HG03095 (cell line): ENCODE measurements at regions not wholly inside any gene's neighbourhood (a gene's known extent, or its start where the extent isn't known, plus 50 kb on each side); places are given as distances from the start of the nearest gene placed in this dataset.

Experiments used
- ATAC-seq: cut with Tn5 transposase; IDR thresholded peaks from one replicate; pipeline ENCODE4 v1.9.1; 2021; ENCODE audit warnings: moderate library complexity; ENCODE audit not compliant: unreplicated experiment

DNA sequence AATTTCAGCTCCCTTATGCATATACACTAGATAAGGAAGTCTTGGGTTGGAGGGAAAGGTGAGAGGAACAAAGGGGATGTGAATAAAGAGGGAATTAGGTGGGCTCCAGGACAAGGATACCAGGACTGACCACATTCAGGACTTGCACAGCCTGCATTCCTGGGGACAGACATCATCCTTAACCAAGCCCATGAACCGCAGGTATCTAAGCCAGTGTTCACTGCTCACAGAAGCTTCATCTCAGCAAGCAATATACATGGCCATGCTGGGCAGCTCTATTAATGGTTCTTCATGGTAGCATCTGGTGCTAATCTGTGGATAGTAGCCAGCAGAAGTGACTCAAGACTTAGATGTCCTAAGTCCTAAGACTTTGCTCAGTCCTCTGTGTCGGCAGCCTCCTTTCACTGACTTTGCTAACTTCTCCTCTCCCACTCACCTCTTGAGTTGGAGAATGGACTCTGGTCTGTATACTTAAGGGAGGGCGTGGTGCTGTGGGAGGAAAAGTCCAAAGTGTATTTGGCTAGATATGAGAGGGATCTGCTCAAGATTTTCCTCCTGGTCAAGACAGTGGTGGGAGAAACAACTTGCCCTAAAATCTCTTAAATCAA, 136.1 kb downstream of the ASCL1 start:
- ATAC-seq: no peak

DNA sequence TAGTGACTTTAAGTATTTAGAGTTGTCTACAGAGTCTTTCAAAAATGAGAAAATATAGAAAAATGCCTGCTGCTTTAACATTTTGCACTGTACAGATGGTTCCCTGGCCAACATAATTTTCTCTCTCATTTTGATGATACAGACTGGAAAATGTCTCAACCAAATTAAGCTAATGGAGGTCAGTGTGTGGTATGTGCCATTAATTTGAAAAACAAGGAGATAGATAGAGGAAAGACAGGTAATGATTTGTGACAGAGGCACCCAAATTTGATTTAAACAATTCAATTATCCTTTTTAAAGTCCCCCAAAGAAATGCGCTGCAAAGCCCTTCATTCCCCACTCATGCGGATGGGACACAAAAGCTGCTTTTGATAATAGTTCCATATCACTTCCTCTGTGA, 140.0 kb downstream of the ASCL1 start:
- ATAC-seq: no peak

DNA sequence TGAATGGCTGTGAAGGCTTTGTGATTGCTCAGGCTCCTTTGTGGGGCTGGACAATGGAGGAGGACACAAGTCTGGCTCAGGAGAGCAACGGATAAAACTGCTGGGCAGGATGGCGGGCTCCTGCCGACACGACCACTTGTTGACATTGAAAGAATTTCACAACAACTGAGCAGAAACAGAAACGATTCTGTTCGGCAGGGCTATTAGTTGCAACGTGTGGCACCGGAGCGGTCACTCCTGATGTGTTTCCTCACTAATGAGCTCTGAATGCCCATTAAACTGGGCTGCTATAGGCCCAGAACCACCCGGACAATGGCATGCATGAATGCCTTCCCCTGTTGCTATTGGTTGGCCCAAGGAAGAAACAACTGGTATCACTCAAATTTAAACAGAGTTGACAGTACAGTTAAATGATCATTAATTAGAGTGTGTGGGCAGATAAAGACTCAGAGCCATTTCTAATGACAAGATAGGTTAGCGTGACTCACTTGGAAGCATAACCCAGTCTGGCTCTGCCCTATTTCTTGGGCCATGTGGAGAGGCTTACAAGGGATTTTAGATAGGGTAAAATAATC, 142.9 kb downstream of the ASCL1 start:
- ATAC-seq: no peak

DNA sequence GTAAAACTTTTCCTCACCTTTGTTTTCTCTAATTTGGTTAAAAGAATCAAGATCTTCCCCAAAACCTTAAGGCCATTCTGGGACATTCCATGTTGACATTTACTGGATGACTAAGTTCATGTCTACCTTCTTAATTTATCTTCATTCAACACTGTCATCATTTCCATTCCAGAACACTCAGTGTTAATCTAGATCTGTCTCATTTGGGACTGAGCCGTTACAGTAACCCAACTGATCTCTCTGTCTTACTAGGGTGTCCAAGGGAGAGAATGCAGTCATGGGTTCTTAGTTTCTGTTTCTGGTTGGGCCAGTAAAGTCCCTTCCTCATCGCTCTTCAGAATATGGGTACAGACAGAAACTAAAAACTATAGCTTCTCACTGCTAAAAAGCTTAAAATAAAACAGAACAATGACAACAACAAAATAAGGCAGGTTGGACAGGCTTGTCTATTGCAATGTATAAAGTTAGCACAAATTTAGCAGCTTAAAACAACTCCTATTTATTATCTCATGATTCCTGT, 144.8 kb downstream of the ASCL1 start:
- ATAC-seq: peak; percentile 88

DNA sequence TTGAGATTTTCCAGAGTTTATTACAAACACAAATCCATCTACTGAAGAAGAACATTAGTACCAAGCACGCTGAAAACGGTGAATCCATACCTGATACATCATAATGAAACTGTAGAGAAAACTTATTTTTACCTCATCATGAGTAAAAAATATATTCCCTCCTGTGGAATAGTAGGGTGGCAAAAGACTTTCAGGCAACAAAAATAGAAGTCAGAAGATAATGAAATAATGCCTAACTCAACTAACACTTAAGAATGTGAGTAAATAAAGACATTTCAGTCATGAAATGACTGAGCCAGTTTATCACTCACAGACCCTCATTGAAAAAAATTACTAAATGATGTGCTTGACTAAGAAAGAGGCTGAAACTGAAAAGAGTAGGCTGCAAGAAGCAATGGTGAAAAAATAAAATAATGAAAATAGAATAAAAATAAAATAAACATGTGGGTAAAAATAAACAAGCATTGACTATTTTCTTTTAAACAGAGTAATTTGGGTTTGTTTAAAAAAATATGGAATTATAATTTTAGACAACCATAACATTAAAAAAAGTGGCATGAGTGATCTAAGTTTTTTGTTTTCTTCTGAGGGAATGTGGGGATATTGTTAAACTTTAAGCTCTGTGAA, 148.6 kb downstream of the ASCL1 start:
- peak; percentile 55 for ATAC-seq

DNA sequence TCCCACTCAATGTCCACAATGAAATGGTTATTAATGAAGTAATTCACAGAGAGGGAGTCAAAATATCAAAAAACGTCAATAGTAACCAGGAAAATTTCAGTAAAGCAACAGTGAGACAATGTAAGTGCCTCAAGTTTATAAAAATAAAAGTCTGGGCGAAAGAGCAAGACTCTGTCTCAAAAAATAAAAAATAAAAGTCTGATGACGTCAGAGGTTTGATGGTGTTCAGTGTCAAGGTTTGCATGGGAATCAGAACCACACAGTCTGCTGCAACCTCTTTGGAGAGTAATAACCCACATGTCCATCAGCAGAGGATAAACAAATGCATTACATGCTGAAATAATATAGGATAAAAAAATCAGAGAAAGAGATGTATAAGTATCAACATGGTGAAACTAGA, 152.4 kb downstream of the ASCL1 start:
- ATAC-seq: no peak

DNA sequence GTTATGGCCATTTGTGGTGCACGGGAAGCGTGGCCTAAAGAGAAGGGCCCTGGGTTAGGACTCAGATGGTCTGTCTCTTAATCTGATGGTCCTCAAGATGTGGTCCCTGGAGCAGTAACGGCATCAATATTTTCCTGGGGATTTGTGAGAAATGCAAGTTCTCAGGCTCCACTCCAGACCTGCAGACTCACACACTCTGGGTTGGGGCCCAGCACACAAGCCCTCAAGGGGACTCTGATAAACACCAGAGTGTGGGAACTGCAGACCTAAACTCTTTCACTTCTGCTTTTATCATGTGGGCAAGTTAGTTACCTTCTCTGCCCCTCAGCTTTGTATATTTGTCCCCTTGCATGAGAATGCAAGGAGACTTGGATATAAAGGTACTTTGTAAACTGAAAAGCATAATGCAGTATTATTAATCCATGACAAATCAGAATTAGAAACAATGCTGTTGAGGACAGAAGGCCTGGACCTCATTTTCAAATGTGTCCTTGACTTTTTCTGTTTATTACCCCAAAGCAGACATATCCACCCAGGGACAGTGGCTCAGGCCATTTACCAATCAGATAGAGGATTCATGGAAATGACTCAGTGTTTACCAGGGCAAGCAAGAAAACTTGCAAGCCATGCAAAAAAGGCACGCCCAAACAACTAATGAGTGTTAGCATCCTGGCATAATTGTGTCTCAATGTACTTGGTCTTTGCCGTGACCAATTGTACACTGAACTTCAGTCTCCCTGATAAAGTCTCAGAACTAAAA, 157.0 kb downstream of the ASCL1 start:
- ATAC-seq: peak; percentile 99

DNA sequence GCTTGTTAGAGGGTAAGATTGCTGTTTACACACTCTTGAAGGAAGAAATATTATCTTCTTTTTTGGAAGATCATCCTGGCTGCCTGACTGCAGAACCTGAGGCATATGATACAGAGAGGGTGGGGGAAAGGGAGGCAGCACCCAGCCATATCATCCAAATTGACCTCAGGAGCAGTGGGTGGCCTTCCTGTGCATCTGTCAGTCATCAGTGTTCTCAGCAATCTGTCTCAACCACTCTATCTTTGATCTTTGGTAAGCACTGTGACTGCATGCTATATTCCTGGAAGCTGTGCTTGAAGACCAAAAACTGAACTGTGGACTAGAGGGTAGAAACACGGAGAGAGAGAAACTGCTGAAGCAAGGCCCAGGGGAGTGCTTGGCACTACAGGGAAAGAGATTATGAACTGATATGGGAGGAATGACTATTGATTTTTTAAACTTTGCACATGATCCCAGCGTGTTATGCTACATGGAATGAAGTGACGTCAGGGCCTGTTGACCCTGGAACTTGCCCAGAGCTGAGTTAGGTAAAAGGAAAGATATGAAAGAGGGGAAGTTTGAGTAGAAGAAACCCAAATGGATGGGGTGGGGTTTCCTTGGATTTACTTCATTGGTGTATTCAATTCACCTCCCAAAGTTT, 171.5 kb downstream of the ASCL1 start:
- no peak for ATAC-seq

DNA sequence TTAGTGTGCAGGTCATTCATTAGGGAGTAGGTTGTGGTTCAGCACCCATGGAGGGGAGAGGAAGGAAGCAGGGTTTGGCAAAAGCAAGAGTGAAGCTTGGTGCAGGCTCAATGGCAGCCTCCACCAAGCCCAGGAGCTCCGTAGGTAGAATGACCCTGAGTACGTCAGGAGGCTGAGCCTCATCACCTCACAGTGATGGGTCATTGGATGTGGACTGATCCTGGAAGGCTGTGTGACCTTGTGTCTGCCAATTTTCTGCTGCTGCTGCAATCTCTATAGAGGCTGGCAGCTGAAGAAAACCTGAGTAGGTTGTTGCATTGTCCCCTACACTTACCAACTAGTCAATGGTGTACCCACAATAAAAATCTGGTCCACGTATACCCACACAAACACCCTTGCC, 173.1 kb downstream of the ASCL1 start:
- no peak for ATAC-seq

DNA sequence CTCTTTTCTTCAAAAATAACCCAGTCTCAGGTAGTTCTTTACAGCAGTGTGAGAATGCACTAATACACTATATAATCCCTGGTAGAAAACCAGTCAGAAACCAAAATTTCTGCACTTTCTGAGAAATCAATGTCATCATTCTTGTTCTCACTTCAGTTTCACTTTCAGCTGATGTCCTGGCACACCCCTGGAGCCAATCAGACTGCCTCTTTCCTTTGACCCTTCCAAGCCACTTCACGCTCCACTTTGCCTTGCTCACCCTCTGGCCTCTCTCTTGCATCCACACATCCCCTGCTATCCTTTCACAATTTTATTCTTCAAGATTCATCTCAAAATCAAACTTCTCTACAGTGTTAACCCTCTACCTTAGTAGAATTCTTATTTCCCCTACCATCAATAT, 181.1 kb downstream of the ASCL1 start:
- ATAC-seq: no peak

DNA sequence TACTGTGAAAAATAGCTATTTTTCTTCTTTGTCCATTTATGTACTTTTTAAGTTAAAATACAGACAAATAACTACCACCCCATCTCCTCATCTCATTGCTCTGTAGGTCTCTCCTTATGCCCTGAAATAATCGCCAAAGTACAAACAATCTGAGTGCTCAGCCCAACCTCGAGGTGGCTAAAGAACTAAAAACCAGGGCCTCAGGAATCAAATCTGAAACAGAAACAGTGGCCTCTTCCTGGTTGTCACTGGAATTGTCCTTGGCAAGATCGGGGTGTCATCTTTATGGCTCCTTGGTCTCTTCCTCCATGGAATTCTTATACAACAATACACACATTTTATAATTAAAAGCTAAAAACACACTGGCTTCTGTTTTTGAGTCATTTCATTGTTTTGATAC, 182.4 kb downstream of the ASCL1 start:
- no peak for ATAC-seq

DNA sequence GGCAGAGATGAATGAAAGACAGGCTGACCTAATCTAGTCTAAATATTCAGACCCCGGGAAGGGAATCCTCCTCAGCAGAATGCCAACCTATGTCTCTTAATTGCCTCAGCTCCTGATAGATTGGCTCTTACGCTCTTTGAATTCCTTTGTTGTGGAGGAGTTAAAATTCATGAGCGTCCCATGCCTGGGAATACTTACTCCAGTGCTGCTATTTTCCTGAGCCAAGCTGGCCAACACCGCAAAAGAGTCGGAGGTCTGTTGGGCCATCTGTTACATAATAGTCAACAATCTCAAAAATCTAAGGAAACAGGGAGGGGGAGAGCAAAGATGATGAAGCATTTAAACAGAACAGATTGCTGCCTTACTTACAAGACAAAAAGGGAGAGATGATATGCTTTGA, 182.8 kb downstream of the ASCL1 start:
- ATAC-seq: no peak

DNA sequence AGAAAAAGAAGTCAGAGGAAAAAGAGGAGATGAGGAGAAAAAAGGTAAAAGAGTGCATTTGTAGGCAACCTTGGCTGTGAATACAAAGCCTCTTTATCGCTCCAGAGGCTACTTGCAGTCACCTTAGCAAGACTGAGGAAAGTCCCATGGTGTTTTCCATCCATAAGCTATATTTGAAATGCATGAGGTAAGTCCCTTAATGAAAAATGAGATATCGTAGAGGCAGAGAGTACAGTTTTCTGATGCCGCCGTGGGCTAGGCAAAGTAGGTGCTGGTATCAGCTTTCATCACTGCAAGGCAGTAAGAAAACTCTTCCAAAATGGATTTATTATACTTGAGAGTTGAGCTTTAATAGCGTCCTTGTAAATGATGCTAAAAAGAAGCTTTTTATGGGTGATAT, 186.8 kb downstream of the ASCL1 start:
- no peak for ATAC-seq

DNA sequence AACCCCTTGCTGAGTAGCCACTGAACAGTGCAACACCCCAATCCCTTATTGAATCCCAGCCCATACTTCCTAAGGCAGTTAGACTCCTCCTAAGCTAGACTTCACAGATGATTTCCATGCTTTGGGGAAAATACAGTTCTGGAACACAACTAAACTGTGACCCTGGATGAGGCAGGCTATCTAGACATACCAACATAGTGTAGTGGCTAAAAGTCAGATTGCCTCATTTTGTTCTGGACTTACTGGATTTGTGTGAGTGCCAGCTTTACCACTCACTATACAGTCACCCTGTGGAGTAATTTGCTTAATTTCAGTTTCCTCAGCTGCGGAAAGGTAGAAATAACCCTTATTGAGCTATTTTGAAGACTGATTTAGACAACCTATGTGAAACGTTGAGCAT, 203.1 kb downstream of the ASCL1 start:
- no peak for ATAC-seq

DNA sequence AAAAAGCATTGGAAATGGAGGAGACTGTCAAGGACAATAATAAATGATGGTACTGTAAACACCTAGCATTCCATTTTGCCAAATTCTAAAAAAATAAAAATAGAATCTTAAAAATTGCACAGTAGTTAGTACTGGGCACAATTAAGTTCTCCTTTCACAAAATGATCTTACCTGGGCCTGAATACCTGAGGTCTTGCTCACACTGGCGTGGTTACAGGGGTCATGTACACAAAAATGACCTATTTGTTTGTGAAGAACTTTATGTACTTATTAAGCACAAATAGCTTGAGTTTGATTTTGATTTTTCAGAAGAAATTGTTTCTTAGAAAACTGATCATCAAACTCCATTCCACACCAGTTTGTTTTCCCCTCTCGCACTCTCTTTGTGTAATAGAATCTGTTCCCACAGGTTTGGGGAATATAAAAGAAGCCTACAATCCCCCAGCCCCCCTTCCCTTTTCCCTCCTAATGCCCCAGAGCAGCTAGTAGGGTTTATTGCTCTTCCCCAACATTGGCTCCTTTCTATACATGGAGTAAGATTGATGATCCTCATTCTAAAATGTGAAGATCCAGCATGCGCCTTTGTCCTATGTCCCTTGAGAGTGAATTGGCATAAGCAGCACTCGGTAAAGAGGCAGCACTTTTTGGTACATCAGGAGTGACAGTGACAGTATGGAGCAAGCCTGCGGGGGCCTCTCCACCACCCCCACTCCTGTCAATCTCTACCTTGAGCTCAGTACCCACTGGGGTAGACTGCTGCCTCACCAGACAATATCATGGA, 204.3 kb downstream of the ASCL1 start:
- ATAC-seq: no peak

DNA sequence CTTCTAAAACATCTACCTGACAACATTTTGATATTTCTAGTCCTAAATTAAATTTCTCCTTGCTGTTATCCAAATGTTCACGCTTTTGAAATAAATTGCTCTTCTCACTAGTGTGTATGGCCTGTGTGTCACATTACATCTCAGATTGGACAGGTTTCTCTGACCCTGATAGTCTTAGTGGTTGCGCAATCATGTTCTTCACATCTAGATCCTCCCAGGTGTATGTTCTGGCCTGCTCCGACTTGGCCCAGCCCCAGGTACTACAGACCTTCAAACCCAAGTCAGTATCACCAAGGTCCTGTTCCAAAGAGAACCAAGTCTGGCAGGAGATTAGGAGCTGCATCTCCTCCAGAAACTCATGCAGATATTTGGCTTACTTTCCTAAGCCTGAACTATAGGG, 209.5 kb downstream of the ASCL1 start:
- no peak for ATAC-seq

DNA sequence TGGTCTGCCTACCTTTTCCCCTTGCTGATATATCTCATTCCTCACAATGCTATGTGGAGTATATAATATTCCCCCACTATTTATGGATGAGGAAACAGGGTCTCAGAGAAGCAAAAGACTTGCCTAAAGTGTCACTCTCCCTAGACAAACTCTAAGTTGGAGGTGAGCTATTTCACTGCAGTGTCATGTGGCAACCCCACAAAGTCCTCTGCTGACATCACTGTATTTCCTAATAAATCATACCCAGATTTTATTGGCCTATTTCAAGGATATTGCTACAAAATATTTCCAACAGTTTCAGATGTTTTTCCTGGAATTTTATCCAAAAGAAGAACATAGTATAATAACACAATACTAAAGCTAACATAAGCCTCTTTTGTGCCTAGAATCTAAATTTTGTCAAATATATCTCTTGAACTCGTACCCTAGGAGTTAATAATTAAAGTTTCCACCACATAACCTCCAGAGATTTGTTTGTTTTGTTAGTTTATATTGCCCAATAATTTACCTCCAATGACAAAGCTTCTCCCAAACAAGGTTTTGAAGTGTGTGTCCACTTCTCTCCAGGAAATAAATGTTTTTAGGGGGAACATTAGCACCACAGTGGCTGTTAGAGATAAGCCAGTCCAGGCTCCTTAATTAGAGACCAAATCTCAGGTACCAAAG, 215.1 kb downstream of the ASCL1 start:
- no peak for ATAC-seq

DNA sequence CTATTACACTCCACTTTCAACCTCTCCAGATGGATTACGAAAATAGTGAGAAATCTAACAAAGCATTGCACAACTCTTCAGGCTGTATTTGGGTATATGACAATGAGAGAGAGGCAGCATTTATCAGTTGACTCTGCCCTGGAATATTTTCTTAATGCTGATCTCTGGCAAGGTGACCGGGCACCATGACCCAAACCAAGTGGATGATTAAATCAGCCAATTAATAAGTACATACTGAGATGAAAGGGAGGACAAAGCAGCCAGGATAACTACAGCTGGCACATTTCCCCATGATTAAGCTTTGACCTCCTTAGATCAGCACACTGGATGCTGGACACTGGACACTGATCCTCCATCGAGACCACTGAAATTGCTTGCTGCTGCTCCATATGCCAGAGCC, 218.2 kb downstream of the ASCL1 start:
- ATAC-seq: no peak

DNA sequence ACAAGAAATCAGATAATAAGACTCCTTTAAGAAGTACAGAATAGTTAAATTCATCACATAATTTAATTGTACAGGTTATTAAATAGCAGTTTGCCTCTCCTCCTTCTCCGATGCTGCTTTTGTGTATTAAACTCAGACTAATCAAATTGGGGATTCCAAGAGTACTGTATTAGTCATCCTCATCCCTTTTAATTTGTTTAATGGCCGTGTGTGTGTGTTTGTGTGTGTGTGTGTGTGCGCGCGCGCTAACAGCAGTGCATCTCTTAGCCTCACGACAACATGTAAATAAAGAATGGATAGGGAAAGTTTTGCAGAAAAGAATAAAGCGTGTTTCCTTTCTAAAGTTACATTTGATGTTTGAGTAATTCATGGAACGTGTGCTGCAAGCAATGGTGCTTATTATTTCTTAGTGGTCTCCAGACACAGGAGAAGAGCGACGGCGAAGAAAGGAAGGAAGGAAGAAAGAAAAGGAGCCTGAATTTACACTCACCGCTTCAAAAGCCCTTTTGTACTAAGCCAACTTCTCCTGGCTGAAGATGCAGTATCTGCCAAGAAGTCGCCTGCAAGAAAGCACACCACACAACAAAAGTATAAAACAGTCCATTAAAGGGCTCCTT, 220.3 kb downstream of the ASCL1 start:
- no peak for ATAC-seq
